ENCODE measurements at regions not wholly inside any gene's neighbourhood (a gene's known extent, or its start where the extent isn't known, plus 50 kb on each side); places are given as distances from the start of the nearest gene placed in this dataset.

- no peak for DNase-seq
Measured at GRCh38 chr2:160973991-160974390, 186.2 kb upstream of the TANK start.

DNA sequence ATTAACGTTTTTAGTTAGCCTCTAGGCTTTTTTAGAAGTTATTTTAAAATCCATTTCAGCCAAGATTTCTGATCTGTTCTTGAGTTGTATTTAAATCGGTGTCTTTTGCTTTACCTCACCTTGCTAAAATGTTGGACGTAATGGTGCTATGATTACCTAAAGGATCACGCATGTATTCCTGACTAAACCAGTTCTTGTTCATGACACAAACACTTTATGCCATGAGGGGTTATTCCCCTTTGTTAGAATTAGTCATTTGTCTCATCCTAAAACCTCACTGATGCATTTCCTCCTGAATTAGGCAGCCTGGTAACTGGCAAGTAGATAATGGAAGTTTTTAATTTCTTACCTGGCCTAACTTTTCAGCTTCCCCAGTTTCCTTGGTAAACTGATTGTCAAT, 185.4 kb upstream of the TANK start:
- DNase-seq, result no peak

DNA sequence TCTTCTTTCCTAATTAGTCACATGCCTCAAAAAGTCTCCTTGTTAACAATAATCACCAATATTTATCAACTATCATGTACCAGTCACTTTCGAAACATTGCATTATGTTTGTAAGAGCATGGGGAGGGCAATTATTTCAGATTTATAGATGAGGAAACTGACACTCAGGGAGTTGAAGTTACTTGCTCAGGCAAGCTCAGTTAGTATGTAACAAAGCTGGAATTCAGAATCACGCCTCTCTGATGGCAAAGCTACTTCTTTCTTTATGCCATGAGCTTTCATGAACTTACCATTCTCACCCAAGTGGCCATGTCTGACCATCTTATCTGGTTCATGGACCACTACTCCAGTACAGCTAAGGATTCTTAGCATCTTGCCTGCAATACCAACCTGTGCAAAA, 183.4 kb upstream of the TANK start:
- no peak for DNase-seq

- no peak for DNase-seq
Measured at GRCh38 chr2:160977376-160977775, 182.9 kb upstream of the TANK start.

- no peak for DNase-seq
Measured at GRCh38 chr2:160977854-160978253, 182.4 kb upstream of the TANK start.

DNA sequence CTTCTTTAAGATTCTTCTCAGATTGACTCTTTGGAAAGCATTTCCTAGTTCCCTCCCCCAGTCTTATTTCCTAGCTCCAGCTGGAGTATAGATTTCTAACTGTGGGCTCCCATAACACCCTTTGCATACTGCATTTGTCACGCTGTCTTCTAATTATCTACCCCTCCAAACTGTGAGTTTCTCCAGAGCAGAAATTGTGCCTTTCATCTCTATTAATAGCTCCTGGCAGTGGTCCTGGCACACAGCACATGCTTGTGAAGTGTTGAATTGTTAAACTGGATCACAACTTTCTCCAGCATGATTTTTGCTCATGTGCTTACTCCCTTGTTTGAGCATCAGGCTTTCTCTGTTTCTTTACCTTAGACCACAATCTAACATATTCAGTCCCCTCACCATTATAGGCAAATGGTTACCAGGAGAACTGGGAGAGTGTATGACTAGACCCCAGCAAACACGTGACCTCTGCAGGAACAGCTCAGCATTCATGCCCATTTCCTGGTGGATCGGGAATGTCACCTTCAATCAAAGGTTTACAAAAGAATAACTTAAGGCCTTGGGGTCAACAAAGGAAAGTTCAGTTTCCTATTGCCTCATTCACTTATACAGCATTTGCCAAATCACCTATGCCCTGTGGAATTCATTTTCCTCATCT, 175.7 kb upstream of the TANK start:
- DNase-seq, result no peak

GRCh38 chr2:160989778-160990177, 170.4 kb upstream of the TANK start:
- no peak for DNase-seq

DNA sequence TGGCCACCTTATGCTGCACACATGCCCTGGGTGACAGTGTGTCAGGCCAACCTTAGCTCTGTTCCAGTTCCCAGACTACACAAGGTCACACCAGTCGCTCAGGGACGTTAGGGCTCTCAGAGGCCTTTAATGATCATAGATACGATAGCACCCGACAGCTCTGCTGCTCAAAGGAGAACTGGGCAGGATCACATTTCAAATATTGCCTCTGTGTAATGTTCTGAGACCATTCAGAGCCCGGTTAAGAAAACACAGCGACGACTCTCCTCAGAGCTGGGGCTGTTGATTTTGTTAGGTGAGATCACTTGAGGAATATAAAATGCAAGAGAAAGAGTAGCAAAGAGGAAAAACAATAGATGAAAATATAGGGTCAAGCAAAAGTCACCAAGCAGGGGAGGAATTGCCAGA, 166.6 kb upstream of the TANK start:
- no peak for DNase-seq

GRCh38 chr2:160994141-160995002, 165.9 kb upstream of the TANK start:
- DNase-seq, result peak; percentile 56

DNA sequence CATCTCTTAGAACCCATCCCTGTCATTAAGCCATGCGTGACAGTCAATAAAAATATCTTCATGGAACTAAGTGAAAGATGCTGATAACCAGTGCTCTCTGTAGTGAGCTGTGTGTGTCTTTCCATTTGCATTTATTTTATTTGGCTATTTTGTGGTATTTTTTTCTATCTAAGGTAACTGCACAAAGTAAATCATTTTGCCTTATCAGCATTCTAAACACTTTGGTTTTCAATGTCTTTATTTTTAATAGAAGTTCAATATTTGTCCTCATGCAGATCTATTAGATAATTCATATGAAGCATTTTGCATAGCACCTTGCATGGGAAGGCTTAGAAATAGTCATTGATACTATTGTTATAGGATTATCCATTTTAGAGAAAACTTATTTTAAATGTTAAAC, 163.6 kb upstream of the TANK start:
- DNase-seq, result no peak

- DNase-seq, result no peak
Measured at GRCh38 chr2:161004379-161004778, 155.8 kb upstream of the TANK start.

DNA sequence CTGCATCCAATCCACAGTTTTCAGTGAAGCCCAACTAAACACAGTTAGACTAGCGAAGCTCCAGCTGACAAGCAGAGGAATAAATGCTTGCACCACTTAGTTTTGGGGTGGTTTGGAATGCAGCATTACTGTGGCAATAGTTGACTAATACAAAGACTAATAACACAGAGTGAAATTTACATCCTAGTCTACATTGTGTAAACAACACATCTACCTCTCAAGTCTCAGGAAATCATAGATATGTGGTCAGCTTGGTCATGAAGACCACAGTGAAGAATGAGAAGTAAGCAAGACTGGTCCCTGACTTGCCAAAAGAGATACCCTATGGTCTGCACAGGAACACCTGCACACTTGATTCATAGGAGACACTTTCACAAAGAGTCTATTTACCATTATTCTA, 155.1 kb upstream of the TANK start:
- no peak for DNase-seq

- DNase-seq, result no peak
Measured at GRCh38 chr2:161008311-161008710, 151.9 kb upstream of the TANK start.

DNA sequence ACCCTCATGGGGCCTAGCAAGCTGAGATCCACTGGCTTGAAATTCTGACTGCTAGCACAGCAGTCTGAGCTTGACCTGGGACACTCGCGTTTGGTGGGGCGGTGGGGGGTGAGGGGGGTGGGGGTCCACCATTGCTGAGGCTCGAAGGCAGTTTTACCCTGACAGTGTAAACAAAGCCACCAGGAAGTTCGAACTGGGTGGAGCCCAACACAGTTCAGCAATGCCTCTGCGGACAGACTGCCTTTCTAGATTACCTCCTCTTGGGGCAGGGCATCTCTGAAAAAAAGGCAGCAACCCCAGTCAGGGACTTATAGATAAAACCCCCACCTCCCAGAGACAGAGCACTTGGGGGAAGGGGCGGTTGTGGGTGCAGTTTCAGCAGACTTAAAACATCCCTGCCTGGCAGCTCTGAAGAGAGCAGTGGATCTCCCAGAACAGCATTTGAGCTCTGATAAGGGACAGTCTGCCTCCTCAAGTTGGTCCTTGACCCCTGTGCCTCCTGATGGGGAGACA, 149.7 kb upstream of the TANK start:
- DNase-seq, result no peak

- no peak for DNase-seq
Measured at GRCh38 chr2:161017780-161018470, 142.3 kb upstream of the TANK start.

DNA sequence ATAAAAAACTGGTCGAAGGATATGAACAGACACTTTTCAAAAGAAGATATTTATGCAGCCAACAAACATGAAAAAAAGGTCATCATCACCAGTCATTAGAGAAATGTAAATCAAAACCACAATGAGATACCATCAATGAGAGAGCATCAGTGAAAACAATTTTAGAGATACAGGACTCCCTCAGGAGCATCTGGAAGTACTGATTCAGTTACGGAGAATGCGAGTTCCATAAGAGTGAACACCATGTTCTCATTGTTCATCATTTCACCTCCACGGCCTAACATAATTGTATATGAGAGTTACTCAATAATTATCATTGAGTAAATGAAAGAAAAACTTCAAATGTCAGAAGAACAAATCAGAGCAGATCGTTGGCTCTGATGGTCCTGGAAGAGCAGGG, 140.9 kb upstream of the TANK start:
- DNase-seq, result peak; percentile 6

DNA sequence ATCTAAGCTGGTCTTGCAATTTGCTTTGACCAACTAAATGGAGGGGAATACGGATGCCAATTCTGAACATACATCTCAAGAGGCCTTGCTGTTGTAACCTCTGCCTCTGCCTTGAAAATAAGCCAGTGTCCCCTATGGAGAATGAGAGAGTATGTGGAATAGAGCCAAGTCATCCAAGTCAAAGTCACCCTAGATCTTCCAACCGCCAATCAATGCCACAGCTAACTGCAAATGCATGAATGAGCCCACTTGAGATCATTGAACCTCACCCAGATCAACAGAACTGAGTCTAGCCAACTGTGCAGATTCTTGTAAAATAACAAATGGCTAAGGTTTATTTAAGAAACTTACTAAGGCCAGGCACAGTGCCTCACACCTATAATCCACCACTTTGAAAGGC, 139.8 kb upstream of the TANK start:
- DNase-seq, result no peak

DNA sequence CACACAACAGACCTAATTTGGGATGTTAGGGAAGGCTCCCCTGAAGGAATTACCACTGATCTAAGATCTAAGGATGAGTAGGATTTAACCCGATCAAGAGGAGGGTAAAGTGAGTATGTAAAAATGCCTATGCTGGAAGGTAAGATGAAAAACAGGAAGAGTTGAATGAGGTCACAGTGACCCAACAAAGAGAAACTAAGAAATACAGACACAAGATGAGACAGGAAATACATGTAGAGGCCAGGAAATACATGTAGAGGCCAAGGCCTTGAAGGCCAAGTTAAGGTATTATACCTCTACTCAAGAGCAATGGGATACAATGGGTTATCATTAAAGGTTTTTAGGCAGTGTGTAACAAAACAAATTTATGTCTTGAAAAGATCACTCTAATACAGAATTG, 131.6 kb upstream of the TANK start:
- DNase-seq, result no peak

DNA sequence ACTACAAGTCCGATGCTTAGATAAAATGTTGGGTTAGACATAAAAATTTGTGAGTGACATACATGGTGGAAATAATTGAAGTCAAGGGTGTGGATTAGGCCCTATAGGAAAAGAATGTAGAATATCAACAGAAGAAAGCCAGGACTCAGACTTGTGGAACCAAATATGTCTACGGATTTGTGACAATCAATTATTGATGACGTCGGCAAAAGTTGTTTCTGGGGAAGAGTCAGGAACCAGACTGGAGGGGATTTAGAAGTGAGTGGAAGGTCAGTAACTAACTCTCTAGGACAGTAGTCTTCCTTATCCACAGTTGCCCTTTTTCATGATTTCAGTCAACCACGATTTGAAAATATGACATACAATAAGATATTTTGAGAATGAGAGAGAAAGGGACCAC, 130.9 kb upstream of the TANK start:
- DNase-seq, result no peak

DNA sequence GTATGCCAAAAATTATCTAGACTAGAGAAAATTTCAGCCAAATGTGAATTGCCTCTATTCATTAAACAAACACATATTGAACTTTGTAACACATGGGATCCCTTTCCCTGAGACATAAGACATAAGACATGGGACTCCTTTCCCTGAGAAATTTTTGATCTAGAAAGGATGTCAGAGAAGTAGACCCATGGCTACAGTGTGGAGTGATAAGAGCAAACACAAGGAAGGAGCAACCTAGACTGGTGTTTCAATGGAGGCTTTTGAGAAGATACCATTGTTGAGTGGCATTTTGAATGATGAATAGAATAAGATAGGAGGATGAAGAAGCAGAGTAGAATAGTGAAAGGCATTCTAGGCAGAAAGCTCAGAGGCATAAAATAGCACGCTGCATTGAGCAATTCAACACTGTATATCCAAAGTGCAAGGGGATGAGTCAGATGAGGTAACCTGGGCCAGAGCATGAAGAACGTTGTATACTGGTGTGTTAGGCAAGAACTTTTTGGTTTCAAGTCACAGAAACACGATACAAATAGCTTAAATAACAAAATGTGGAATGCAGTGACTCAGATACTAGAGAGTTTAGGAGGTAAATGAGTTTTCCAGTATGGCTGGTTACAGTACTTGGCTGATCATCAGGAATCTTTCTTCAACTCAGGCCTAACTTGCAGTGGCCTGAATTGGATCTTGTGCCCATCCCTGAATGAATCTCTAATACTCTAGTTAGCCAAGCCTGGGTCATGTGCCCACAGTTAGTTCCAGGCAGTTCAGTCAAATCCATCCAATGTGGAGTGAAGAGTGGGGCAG, 129.8 kb upstream of the TANK start:
- peak; percentile 50 for DNase-seq

DNA sequence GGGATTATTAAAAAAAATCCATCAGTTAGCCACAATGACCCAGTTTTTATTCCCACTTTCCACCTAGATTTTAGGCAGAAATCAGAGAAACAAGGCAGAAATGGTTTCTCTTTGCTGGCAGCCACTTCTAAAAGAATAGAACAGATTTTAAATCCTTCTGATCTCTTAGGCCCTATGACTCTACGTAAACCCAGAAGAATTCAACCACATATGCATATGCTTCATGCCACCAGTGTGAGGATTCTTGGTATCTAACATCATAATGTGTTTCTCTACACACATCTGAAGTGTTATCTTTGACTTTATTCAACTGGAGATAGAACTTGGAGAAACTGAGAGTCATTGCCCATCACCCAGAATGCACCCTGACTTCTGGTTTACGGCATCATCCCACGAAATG, 128.7 kb upstream of the TANK start:
- DNase-seq, result no peak

GRCh38 chr2:161032635-161033034, 127.6 kb upstream of the TANK start:
- DNase-seq, result no peak

Data from T1000 (cell line).